Smooth muscle cell (in vitro differentiated cells): ENCODE measurements at regions not wholly inside any gene's neighbourhood (a gene's known extent, or its start where the extent isn't known, plus 50 kb on each side); places are given as distances from the start of the nearest gene placed in this dataset.

Experiments
- DNase-seq: peaks from one replicate; lab custom pipeline; 2025; ENCODE audit not compliant: unreplicated experiment; lab: John Stamatoyannopoulos, UW
- H2AFZ ChIP-seq: fragments of 200-600 bp; sonication (generic); 2 replicates; pipeline ENCODE4 v1.6.0; 2016; ENCODE audit warnings: antibody characterized with exemption, low read depth, mild to moderate bottlenecking
- H3F3A ChIP-seq: fragments of 200-600 bp; sonication (generic); 2 replicates; pipeline ENCODE4 v1.6.0; 2017; ENCODE audit warnings: antibody characterized with exemption, low read depth
- H3K27ac ChIP-seq: fragments of 200-600 bp; sonication (generic); 2 replicates; pipeline ENCODE4 v1.5.1; 2016; ENCODE audit warnings: low read depth, mild to moderate bottlenecking
- H3K27me3 ChIP-seq: fragments of 200-600 bp; sonication (generic); 2 replicates; pipeline ENCODE4 v1.6.1; 2016; ENCODE audit warnings: low read depth, mild to moderate bottlenecking
- H3K36me3 ChIP-seq: fragments of 200-600 bp; sonication (generic); 2 replicates; pipeline ENCODE4 v1.5.1; 2016; ENCODE audit warnings: low read depth
- H3K4me1 ChIP-seq: fragments of 200-600 bp; sonication (generic); 2 replicates; pipeline ENCODE4 v1.5.1; 2016; ENCODE audit warnings: low read depth
- H3K4me2 ChIP-seq: fragments of 200-600 bp; sonication (generic); 2 replicates; pipeline ENCODE4 v1.6.0; 2016; ENCODE audit warnings: mild to moderate bottlenecking
- H3K4me3 ChIP-seq: fragments of 200-600 bp; sonication (generic); 2 replicates; pipeline ENCODE4 v1.5.1; 2016; ENCODE audit warnings: mild to moderate bottlenecking
- H3K79me2 ChIP-seq: fragments of 200-600 bp; sonication (generic); 2 replicates; pipeline ENCODE4 v1.6.0; 2016; ENCODE audit warnings: low read depth, mild to moderate bottlenecking
- H3K9ac ChIP-seq: fragments of 200-600 bp; sonication (generic); 2 replicates; pipeline ENCODE4 v1.6.0; 2016; ENCODE audit warnings: low read depth
- H3K9me3 ChIP-seq: fragments of 200-600 bp; sonication (generic); replicated peaks from 2 replicates; pipeline ENCODE4 v1.5.1; 2016; ENCODE audit warnings: low read depth
- H4K20me1 ChIP-seq: fragments of 200-600 bp; sonication (generic); 2 replicates; pipeline ENCODE4 v1.6.0; 2016; ENCODE audit warnings: low read depth
- CTCF ChIP-seq: fragments of 200-600 bp; sonication (generic); IDR thresholded peaks from 2 replicates; pipeline ENCODE4 v1.5.1; 2017; ENCODE audit warnings: borderline replicate concordance, mild to moderate bottlenecking, antibody characterized with exemption; ENCODE audit not compliant: insufficient read depth, poor library complexity, severe bottlenecking
- WGBS: methylation state at CpG from one replicate; pipeline ENCODE4 v1.1.7; 2016; ENCODE audit warnings: low lambda C conversion rate; 5-methylcytosine and 5-hydroxymethylcytosine counted together

GRCh38 chr2:242022550-242023290 lies 153.2 kb downstream of the RTP5 start:
- Histone ChIP-seq H3K4me3 (no peak overlapping the region), H3K27me3 (peaks cover 29% of the 10 kb centered on the region), H3K4me1 (no peaks in the 10 kb centered on the region), H2AFZ (no peak overlapping the region), H3K9ac (no peak overlapping the region), H3K27ac (no peak overlapping the region), H3K36me3 (no peaks in the 10 kb centered on the region), H3K79me2 (no peaks in the 10 kb centered on the region), H3K9me3 (no peaks in the 10 kb centered on the region), H3F3A (no peaks in the 10 kb centered on the region), H3K4me2 (no peak overlapping the region), H4K20me1 (no peaks in the 10 kb centered on the region)
- 92% methylated on average over 12 of the region's 12 CpGs for WGBS
- TF ChIP-seq CTCF = no peak
- DNase-seq = no peak

GRCh38 chr2:242024751-242025355 lies 155.3 kb downstream of the RTP5 start:
- Histone ChIP-seq H3K9me3 (no peaks in the 10 kb centered on the region), H3K27ac (no peak overlapping the region), H3K27me3 (peaks cover 29% of the 10 kb centered on the region), H3F3A (no peaks in the 10 kb centered on the region), H3K36me3 (no peaks in the 10 kb centered on the region), H3K4me2 (no peak overlapping the region), H3K4me3 (no peak overlapping the region), H3K79me2 (no peaks in the 10 kb centered on the region), H3K9ac (no peak overlapping the region), H4K20me1 (no peaks in the 10 kb centered on the region), H3K4me1 (no peaks in the 10 kb centered on the region), H2AFZ (no peak overlapping the region)
- WGBS = 94% methylated on average over 18 of the region's 18 CpGs
- no peak for TF ChIP-seq CTCF
- no peak for DNase-seq

GRCh38 chr2:242027676-242028450 lies 158.3 kb downstream of the RTP5 start:
- no peaks in the 10 kb centered on the region for H3K4me1 ChIP-seq
- H4K20me1 ChIP-seq = no peaks in the 10 kb centered on the region
- 87% methylated on average over 24 of the region's 24 CpGs for whole genome bisulfite sequencing
- no peak overlapping the region for H3K9ac ChIP-seq
- H2AFZ ChIP-seq = no peak overlapping the region
- H3K4me3 ChIP-seq = no peak overlapping the region
- no peaks in the 10 kb centered on the region for H3F3A ChIP-seq
- H3K79me2 ChIP-seq = no peaks in the 10 kb centered on the region
- no peak for DNase-seq
- H3K9me3 ChIP-seq = no peaks in the 10 kb centered on the region
- H3K36me3 ChIP-seq = no peaks in the 10 kb centered on the region
- H3K27me3 ChIP-seq = peaks cover 22% of the 10 kb centered on the region
- no peak overlapping the region for H3K4me2 ChIP-seq
- no peak overlapping the region for H3K27ac ChIP-seq
- no peak for TF ChIP-seq CTCF
